GM12878 (cell line): ENCODE measurements at regions not wholly inside any gene's neighbourhood (a gene's known extent, or its start where the extent isn't known, plus 50 kb on each side); places are given as distances from the start of the nearest gene placed in this dataset.
A peak's percentile ranks its signal among the peaks of the same experiment; 100 is the strongest.

Source experiments
- BRCA1 ChIP-seq: IDR thresholded peaks from 2 replicates; pipeline ENCODE4 v1.6.1; 2011; ENCODE audit warnings: low read depth, low read length, improper control_type of control experiment
- EP300 ChIP-seq, 2 experiments: fragments of 150-350 bp in 1 of 2; IDR thresholded peaks; 2 replicates each; pipeline ENCODE4 v1.6.1; 2011 to 2012; ENCODE audit warnings: low read depth in 2 of 2, low read length in 2 of 2, borderline replicate concordance in 1 of 2, improper control_type of control experiment in 1 of 2, inconsistent platforms in 1 of 2; ENCODE audit not compliant: control insufficient read depth in 1 of 2
- MYB ChIP-seq: fragments of 150-350 bp; IDR thresholded peaks from 2 replicates; pipeline ENCODE4 v1.6.1; 2014; ENCODE audit warnings: mild to moderate bottlenecking, low read depth, low read length, borderline replicate concordance
- NFYA ChIP-seq: IDR thresholded peaks from 2 replicates; pipeline ENCODE4 v1.6.1; 2011; ENCODE audit warnings: low read depth, mild to moderate bottlenecking, low read length, improper control_type of control experiment, borderline replicate concordance
- POLR2AphosphoS5 ChIP-seq: IDR thresholded peaks from 2 replicates; pipeline ENCODE4 v1.6.1; 2011; ENCODE audit warnings: mild to moderate bottlenecking, low read length, inconsistent platforms
- SMAD1 ChIP-seq: fragments of 450-650 bp; IDR thresholded peaks from 2 replicates; pipeline ENCODE4 v1.6.1; 2018; ENCODE audit warnings: mild to moderate bottlenecking, low read depth; ENCODE audit not compliant: partially characterized antibody
- TF ChIP-seq, protein P1 (sequence below): IDR thresholded peaks from 2 replicates; pipeline ENCODE4 v1.6.1; 2011; ENCODE audit warnings: borderline replicate concordance, low read depth, mild to moderate bottlenecking, moderate library complexity, mixed read lengths, low read length; ENCODE audit not compliant: insufficient read depth; ENCODE audit errors: extremely low read length
- TF ChIP-seq, protein P2 (sequence below), 3 experiments: IDR thresholded peaks in 2 of 3; conservative IDR thresholded peaks in 1 of 3; 2 replicates each; pipeline ENCODE4 v1.5.1; 2011; ENCODE audit warnings: low read depth in 3 of 3, low read length in 3 of 3, mild to moderate bottlenecking in 3 of 3, control low read depth in 2 of 3, moderate library complexity in 2 of 3, inconsistent platforms in 1 of 3, mixed read lengths in 1 of 3; ENCODE audit not compliant: control insufficient read depth in 2 of 3, insufficient read depth in 1 of 3; ENCODE audit errors: extremely low read depth in 1 of 3
- TF ChIP-seq, protein P3 (sequence below): fragments of 450-650 bp; IDR thresholded peaks from 2 replicates; pipeline ENCODE4 v1.6.1; 2017; ENCODE audit warnings: mild to moderate bottlenecking, moderate library complexity
- TF ChIP-seq, protein P4 (sequence below): fragments of 450-650 bp; formaldehyde crosslinking; IDR thresholded peaks from 2 replicates; pipeline ENCODE4 v1.4.0; 2020; ENCODE audit warnings: mild to moderate bottlenecking, moderate library complexity

- TF ChIP-seq, protein P1, sequence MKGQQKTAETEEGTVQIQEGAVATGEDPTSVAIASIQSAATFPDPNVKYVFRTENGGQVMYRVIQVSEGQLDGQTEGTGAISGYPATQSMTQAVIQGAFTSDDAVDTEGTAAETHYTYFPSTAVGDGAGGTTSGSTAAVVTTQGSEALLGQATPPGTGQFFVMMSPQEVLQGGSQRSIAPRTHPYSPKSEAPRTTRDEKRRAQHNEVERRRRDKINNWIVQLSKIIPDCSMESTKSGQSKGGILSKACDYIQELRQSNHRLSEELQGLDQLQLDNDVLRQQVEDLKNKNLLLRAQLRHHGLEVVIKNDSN, result no peak
- TF ChIP-seq EP300 (IDR thresholded peaks at IDR 0.05; ENCODE audit: borderline replicate concordance in 1 of 2, control insufficient read depth in 1 of 2, low read depth in 2 of 2, low read length in 2 of 2), result no peak
- TF ChIP-seq MYB, result no peak
- no peak for TF ChIP-seq SMAD1
- TF ChIP-seq, protein P2, sequence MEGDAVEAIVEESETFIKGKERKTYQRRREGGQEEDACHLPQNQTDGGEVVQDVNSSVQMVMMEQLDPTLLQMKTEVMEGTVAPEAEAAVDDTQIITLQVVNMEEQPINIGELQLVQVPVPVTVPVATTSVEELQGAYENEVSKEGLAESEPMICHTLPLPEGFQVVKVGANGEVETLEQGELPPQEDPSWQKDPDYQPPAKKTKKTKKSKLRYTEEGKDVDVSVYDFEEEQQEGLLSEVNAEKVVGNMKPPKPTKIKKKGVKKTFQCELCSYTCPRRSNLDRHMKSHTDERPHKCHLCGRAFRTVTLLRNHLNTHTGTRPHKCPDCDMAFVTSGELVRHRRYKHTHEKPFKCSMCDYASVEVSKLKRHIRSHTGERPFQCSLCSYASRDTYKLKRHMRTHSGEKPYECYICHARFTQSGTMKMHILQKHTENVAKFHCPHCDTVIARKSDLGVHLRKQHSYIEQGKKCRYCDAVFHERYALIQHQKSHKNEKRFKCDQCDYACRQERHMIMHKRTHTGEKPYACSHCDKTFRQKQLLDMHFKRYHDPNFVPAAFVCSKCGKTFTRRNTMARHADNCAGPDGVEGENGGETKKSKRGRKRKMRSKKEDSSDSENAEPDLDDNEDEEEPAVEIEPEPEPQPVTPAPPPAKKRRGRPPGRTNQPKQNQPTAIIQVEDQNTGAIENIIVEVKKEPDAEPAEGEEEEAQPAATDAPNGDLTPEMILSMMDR (IDR thresholded peaks at IDR 0.05 in 2 of 3, conservative IDR thresholded peaks at IDR 0.05 in 1 of 3; ENCODE audit: control insufficient read depth in 2 of 3, extremely low read depth in 1 of 3, insufficient read depth in 1 of 3, low read depth in 3 of 3, low read length in 3 of 3), result no peak
- no peak for TF ChIP-seq POLR2AphosphoS5
- TF ChIP-seq, protein P3, sequence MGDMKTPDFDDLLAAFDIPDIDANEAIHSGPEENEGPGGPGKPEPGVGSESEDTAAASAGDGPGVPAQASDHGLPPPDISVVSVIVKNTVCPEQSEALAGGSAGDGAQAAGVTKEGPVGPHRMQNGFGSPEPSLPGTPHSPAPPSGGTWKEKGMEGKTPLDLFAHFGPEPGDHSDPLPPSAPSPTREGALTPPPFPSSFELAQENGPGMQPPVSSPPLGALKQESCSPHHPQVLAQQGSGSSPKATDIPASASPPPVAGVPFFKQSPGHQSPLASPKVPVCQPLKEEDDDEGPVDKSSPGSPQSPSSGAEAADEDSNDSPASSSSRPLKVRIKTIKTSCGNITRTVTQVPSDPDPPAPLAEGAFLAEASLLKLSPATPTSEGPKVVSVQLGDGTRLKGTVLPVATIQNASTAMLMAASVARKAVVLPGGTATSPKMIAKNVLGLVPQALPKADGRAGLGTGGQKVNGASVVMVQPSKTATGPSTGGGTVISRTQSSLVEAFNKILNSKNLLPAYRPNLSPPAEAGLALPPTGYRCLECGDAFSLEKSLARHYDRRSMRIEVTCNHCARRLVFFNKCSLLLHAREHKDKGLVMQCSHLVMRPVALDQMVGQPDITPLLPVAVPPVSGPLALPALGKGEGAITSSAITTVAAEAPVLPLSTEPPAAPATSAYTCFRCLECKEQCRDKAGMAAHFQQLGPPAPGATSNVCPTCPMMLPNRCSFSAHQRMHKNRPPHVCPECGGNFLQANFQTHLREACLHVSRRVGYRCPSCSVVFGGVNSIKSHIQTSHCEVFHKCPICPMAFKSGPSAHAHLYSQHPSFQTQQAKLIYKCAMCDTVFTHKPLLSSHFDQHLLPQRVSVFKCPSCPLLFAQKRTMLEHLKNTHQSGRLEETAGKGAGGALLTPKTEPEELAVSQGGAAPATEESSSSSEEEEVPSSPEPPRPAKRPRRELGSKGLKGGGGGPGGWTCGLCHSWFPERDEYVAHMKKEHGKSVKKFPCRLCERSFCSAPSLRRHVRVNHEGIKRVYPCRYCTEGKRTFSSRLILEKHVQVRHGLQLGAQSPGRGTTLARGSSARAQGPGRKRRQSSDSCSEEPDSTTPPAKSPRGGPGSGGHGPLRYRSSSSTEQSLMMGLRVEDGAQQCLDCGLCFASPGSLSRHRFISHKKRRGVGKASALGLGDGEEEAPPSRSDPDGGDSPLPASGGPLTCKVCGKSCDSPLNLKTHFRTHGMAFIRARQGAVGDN, result peak; percentile 67
- TF ChIP-seq, protein P4, sequence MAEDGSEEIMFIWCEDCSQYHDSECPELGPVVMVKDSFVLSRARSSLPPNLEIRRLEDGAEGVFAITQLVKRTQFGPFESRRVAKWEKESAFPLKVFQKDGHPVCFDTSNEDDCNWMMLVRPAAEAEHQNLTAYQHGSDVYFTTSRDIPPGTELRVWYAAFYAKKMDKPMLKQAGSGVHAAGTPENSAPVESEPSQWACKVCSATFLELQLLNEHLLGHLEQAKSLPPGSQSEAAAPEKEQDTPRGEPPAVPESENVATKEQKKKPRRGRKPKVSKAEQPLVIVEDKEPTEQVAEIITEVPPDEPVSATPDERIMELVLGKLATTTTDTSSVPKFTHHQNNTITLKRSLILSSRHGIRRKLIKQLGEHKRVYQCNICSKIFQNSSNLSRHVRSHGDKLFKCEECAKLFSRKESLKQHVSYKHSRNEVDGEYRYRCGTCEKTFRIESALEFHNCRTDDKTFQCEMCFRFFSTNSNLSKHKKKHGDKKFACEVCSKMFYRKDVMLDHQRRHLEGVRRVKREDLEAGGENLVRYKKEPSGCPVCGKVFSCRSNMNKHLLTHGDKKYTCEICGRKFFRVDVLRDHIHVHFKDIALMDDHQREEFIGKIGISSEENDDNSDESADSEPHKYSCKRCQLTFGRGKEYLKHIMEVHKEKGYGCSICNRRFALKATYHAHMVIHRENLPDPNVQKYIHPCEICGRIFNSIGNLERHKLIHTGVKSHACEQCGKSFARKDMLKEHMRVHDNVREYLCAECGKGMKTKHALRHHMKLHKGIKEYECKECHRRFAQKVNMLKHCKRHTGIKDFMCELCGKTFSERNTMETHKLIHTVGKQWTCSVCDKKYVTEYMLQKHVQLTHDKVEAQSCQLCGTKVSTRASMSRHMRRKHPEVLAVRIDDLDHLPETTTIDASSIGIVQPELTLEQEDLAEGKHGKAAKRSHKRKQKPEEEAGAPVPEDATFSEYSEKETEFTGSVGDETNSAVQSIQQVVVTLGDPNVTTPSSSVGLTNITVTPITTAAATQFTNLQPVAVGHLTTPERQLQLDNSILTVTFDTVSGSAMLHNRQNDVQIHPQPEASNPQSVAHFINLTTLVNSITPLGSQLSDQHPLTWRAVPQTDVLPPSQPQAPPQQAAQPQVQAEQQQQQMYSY (CRISPR knock-in tag), result no peak
- TF ChIP-seq BRCA1, result no peak
- TF ChIP-seq NFYA, result no peak
Observed at GRCh38 chr21:41622831-41623548, 115.0 kb upstream of the TMPRSS2 start.
